DMS 273 treated with DMSO at 0.1 percent for 48 hours (cell line): ENCODE measurements at regions not wholly inside any gene's neighbourhood (a gene's known extent, or its start where the extent isn't known, plus 50 kb on each side); places are given as distances from the start of the nearest gene placed in this dataset.
A peak's percentile ranks its signal among the peaks of the same experiment; 100 is the strongest.

Experiments used
- DNase-seq: peaks from one replicate; lab custom pipeline; 2025; lab: John Stamatoyannopoulos, UW

GRCh38 chr4:25528391-25528790 lies 127.3 kb upstream of the SLC34A2 start:
- DNase-seq, result no peak

DNA sequence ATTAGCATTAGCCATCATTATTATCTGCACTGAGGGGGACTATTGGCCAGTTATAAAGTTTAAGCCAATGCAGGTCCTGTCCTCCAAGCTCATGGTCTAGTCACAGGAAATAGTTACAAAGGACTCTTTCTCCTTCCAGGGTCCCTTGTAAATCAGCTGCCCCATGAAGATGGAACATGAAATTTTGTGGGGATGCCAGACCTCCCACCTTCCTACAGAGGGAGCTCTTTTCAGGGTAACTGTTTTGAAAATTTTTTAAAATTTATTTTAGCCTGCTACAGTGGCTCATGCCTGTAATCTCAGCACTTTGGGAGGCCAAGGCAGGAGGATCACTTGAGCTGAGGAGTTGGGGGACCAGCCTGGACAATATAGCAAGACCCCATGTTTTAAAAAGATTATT lies 124.4 kb upstream of the SLC34A2 start:
- no peak for DNase-seq

- no peak for DNase-seq
Measured at GRCh38 chr4:25532591-25532990, 123.1 kb upstream of the SLC34A2 start.

- no peak for DNase-seq
Measured at GRCh38 chr4:25533256-25533655, 122.4 kb upstream of the SLC34A2 start.

DNA sequence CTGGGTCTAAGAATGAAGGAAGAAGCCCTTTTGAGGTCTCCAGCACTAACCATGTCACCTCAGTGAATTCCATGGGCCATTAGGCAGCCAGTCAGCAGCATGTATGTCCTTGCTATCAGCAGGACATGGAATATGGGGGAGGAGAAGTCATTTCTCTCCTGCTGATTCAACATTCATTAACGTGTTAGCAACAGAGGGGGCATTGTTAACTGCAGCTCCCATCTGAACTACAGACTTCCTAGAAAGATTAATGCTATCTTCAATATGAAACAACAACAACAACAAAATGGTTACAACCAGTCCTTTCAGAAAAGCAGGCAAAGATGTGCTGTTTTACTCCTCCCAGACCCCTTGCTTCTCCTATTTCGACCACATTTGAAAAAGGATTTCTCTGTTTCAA lies 120.4 kb upstream of the SLC34A2 start:
- no peak for DNase-seq

- DNase-seq, result no peak
Measured at GRCh38 chr4:25535701-25536473, 119.8 kb upstream of the SLC34A2 start.

DNA sequence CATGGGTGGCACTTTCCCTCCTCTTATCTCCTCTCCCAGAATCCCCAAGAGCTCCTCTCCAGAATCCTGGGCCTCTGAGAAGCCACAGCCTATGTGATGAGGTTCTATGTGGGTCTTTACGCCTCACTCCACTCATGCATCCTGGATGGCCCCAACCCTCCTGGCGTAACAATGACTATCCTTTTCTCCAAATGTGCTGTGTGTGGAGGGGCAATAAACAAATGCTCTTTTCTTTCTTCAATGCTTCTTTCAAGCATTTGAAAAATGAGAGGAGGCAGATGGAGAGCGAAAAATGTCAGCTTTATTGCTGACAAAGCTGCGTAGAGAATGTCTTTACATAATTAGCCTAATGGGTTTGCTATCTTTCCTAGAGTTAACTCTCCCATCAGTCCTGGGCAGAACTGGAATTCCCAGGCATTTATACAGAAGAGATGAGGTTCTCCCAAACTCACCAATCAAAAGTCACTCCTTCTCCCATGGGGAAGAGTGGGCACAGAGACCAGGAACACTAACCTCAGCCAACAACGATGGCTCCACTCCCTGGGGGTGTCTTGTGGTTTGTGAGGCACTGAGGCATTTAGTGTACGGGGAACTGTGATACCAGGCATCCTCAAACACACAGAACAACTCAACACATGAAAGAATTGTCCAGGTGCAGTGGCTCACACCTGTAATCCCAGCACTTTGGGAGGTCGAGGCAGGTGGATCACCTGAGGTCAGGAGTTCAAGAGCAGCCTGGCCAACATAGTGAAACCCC lies 118.9 kb upstream of the SLC34A2 start:
- DNase-seq, result no peak

GRCh38 chr4:25538430-25538829 lies 117.2 kb upstream of the SLC34A2 start:
- DNase-seq, result no peak

DNA sequence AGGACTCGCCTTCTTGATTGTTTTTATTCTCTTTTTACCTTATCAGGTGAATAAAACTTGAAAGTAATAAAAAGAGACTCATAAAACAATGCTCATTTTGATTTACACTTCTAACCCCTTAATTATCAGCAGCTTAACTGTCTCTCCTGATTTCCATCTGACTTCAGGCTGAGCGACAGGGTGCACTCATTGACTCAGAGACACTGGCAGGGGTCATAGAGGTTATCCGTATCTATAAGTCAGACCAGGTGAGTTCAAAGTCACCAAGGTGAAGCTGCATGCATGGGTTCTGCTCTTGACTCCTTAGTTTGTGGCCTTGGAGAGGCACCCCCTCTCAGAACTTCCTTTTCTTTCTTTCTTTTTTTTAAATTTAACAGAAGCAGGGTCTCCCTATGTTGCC lies 116.4 kb upstream of the SLC34A2 start:
- DNase-seq, result no peak

GRCh38 chr4:25540734-25541133 lies 114.9 kb upstream of the SLC34A2 start:
- DNase-seq, result no peak

- DNase-seq, result no peak
Measured at GRCh38 chr4:25547343-25547742, 108.3 kb upstream of the SLC34A2 start.

DNA sequence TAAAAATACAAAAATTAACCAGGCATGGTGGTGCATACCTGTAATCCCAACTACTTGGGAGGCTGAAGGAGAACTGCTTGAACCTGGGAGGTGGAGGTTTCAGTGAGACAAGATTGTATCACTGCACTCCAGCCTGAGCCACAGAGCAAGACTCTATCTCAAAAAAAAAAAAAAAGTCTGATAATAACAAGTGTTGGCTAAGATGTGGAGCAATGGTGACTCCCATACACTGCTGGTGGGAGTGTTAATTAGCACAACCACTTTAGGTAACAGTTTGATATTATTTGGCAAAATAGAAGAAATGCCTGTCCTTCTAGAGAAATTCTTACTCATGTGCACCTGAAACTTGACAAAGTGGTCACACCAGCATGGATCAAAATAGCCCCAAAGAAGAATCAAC lies 106.2 kb upstream of the SLC34A2 start:
- no peak for DNase-seq

GRCh38 chr4:25550376-25551030 lies 105.1 kb upstream of the SLC34A2 start:
- DNase-seq, result no peak

DNA sequence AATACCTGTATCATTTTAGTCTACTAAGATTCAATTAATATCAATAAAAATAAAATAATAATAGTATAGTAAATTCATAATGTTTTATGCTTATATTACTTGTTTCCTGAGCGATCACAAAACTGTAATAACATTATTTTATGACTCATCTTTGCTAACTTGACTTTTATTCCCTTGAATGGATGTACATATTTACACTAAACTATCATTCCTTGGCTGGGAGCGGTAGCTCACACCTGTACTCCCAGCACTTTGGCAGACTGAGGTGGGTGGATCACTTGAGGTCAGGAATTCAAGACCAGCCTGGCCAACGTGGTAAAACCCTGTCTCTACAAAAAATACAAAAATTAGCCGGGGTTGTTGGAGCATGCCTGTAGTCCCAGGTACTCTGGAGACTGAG lies 104.0 kb upstream of the SLC34A2 start:
- DNase-seq, result no peak

DNA sequence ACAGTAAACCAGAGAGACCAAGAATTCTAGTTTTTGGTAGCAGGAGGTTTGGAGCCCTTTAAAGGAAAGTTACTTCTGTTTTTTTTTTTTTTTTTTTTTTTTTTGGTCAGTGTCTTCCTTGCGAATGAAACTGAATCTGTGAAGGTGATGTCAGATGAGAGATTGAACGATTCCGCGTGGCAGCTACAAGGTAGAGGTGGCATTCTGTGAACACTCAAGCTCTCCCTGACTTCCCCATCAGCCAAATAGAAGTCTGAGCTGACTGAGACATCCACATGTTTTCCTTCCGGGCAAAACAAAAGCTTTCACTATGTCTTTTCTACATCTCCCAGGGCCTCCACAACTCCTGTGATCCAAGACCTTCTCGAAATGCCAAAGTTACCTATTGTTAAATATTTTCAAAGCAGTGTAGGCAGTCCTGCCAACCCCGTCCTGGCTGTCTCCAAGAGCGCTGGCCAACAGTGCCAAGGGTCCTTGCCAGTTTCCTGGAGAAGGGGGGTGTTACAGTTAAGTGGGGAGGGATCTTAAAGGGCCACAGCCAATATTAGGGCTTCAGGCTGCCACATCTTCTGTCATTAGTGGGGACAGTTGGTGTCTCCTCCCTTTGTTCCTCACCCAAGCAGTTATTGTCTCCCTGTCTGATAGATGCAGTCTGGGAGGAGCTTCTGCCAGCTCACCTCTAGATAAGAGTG lies 102.9 kb upstream of the SLC34A2 start:
- DNase-seq, result no peak

DNA sequence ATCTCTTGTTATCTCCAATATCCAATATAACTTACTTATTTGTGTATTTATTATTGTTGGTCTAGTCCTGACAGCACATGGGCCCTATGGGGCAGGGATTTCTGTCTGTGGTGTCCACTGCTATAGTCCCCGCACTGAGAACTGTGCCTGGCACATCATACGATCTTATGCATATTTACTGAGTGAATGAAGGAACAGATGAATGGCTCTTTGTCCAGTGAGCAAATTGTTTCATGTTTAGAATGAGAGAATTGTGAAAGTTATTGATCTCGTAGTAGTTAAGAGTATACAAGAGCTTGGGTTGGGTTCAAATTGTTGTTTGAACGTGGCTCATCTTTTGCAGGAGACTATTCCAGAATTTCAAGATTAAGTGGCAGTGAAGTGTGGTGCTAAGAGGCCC lies 96.1 kb upstream of the SLC34A2 start:
- DNase-seq, result no peak

DNA sequence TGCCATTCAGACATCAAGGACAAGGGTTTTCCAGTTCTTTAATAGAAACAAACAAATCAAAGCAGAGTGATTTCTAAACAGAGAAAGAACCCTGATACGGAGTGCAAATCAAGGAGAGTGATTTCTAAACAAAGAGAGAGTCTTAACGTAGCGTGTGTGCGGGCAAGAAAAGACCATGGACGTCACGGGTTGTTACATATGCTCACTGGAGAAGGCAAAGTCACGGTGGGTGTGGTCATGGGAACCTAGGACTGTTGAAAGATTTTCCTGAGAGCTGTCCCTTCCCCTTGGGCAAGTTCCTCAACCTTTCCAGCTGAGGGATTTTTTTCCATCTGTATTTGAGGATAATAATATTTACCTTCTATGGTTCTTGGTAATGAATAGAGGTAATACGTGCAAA lies 95.0 kb upstream of the SLC34A2 start:
- DNase-seq, result no peak

- peak; percentile 23 for DNase-seq
Measured at GRCh38 chr4:25563071-25563564, 92.5 kb upstream of the SLC34A2 start.

DNA sequence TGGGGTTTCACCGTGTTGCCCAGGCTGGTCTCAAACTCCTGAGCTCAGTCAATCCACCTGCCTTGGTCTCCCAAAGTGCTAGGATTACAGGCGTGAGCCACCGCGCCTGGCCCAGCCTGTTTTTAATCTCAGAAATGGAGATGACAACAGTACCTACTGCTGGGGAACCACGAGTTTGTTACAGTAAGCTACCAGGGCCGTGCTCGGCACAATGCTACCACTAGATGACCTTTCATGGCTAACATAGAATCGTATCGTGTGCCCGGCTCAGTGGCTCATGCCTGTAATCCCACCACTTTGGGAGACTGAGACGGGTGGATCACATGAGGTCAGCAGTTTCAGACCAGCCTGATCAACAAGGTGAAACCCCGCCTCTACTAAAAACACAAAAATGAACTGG lies 90.8 kb upstream of the SLC34A2 start:
- no peak for DNase-seq

- no peak for DNase-seq
Measured at GRCh38 chr4:25567253-25567652, 88.4 kb upstream of the SLC34A2 start.

DNA sequence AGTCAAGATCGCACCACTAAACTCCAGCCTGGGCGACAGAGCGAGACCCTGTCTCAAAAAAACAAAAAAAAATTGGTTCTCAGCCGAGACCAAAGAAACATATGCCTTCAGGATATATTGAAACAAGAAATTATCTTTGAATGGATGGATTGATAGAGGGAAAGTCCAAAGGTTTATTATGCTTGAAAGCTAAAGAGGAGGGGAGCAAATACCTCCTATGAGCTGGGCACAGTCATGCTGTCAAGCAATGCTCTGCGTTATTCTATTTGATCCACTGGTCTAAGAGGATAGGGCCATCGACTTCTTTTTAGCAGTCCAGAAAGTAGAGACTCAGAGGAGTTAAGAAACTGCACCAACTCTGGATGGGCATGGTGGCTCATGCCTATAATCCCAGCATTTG lies 85.9 kb upstream of the SLC34A2 start:
- DNase-seq, result no peak

GRCh38 chr4:25575611-25576010 lies 80.0 kb upstream of the SLC34A2 start:
- no peak for DNase-seq
